Astrocyte (in vitro differentiated cells and primary cell): ENCODE measurements at regions not wholly inside any gene's neighbourhood (a gene's known extent, or its start where the extent isn't known, plus 50 kb on each side); places are given as distances from the start of the nearest gene placed in this dataset.

Experiments used
- EZH2 ChIP-seq: IDR thresholded peaks from 2 replicates; pipeline ENCODE4 v1.6.1; 2012; ENCODE audit warnings: mild to moderate bottlenecking, low read length, inconsistent platforms; ENCODE audit not compliant: insufficient read depth
- TF ChIP-seq, protein P1 (sequence below): IDR thresholded peaks from 2 replicates; pipeline ENCODE4 v1.5.1; 2011; ENCODE audit warnings: low read depth, mild to moderate bottlenecking, inconsistent platforms, low read length, moderate library complexity; ENCODE audit not compliant: insufficient read depth

DNA sequence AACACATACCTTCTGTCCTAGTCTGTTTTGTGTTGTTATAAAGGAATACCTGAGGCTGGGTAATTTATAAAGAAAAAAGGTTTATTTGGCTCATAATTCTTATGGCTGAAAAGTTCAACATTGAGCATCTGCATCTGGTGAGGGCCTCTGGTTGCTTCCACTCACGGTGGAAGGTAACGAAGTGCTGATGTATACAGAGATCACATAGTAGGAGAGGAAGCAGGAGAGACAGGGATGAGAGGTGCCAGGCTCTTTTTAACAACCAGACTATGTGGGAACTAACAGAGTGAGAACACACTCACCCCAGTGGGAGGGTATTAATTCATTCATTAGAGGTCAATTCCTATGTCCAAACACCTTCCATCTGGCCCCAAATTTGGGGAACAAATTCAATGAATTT lies 463.8 kb downstream of the DSC3 start:
- TF ChIP-seq, protein P1, sequence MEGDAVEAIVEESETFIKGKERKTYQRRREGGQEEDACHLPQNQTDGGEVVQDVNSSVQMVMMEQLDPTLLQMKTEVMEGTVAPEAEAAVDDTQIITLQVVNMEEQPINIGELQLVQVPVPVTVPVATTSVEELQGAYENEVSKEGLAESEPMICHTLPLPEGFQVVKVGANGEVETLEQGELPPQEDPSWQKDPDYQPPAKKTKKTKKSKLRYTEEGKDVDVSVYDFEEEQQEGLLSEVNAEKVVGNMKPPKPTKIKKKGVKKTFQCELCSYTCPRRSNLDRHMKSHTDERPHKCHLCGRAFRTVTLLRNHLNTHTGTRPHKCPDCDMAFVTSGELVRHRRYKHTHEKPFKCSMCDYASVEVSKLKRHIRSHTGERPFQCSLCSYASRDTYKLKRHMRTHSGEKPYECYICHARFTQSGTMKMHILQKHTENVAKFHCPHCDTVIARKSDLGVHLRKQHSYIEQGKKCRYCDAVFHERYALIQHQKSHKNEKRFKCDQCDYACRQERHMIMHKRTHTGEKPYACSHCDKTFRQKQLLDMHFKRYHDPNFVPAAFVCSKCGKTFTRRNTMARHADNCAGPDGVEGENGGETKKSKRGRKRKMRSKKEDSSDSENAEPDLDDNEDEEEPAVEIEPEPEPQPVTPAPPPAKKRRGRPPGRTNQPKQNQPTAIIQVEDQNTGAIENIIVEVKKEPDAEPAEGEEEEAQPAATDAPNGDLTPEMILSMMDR: no peak
- TF ChIP-seq EZH2: no peak
